Endothelial cell of umbilical vein (primary cell): ENCODE measurements at regions not wholly inside any gene's neighbourhood (a gene's known extent, or its start where the extent isn't known, plus 50 kb on each side); places are given as distances from the start of the nearest gene placed in this dataset.

Experiments
- BruUV-seq: library from RNA; stranded (reverse); fragments of 400-500 nt; replicated peaks from 2 replicates; lab custom pipeline; 2021; lab: Mats Ljungman, UMichigan
- CTCF ChIA-PET: fragments of 300-600, 350-600 bp; sonication (Branson Sonifier 250); formaldehyde crosslinking; loops from one replicate; lab custom pipeline; 2021; ENCODE audit warnings: antibody characterized with exemption, inconsistent platforms; lab: Charles Lee
- POLR2A ChIA-PET: fragments of 300-600, 350-600 bp; sonication (Branson Sonifier 250); formaldehyde crosslinking; loops from one replicate; lab custom pipeline; 2021; ENCODE audit warnings: antibody characterized with exemption, inconsistent platforms; lab: Charles Lee
- DNase-seq: peaks from one replicate; pipeline ENCODE4 v3.0.0-alpha.2; 2011; ENCODE audit warnings: low read depth, low spot score
- FAIRE-seq: peaks from 2 replicates; lab custom pipeline; 2011; peaks lifted over from hg19 to GRCh38; lab: Jason Lieb, UNC
- H2AFZ ChIP-seq: 2 replicates; pipeline ENCODE4 v1.6.0; 2012; ENCODE audit warnings: low read depth, low read length, control low read depth, inconsistent platforms
- H3K27ac ChIP-seq: 2 replicates; pipeline ENCODE4 v1.5.1; 2011; ENCODE audit warnings: low read depth, mild to moderate bottlenecking, control low read depth, low read length, moderate library complexity; ENCODE audit not compliant: insufficient read depth
- H3K27me3 ChIP-seq, 2 experiments: 2 replicates each; pipeline versions ENCODE4 v1.6.0 to v1.6.1; 2011; ENCODE audit warnings: low read length in 2 of 2, mixed read lengths in 1 of 2; ENCODE audit not compliant: control insufficient read depth in 2 of 2, insufficient read depth in 2 of 2
- H3K36me3 ChIP-seq, 2 experiments: 2 replicates in 1 of 2; 3 replicates in 1 of 2; pipeline ENCODE4 v1.5.1; 2011; ENCODE audit warnings: low read length in 2 of 2, mild to moderate bottlenecking in 1 of 2, moderate library complexity in 1 of 2; ENCODE audit not compliant: control insufficient read depth in 2 of 2, insufficient read depth in 2 of 2; ENCODE audit errors: extremely low read depth in 1 of 2
- H3K4me1 ChIP-seq: 3 replicates; pipeline ENCODE4 v1.5.1; 2011; ENCODE audit warnings: mild to moderate bottlenecking, low read length; ENCODE audit not compliant: control insufficient read depth, insufficient read depth; ENCODE audit errors: extremely low read depth
- H3K4me2 ChIP-seq: 2 replicates; pipeline ENCODE4 v1.6.1; 2011; ENCODE audit warnings: low read length, control low read depth, mixed read lengths; ENCODE audit not compliant: insufficient read depth
- H3K4me3 ChIP-seq, 3 experiments: fragments of 200-600 bp in 1 of 3; sonication (generic), shearing (Covaris generic) in 1 of 3; replicated peaks in 1 of 3; 2 replicates each; pipeline ENCODE4 v1.5.1; 2011 to 2016; ENCODE audit warnings: control low read depth in 3 of 3, low read length in 3 of 3, mild to moderate bottlenecking in 2 of 3, inconsistent platforms in 1 of 3, low read depth in 1 of 3, moderate library complexity in 1 of 3; ENCODE audit not compliant: insufficient read depth in 1 of 3
- H3K79me2 ChIP-seq: 2 replicates; pipeline ENCODE4 v1.6.0; 2012; ENCODE audit warnings: low read length, inconsistent platforms; ENCODE audit not compliant: control insufficient read depth, insufficient read depth
- H3K9ac ChIP-seq: replicated peaks from 2 replicates; pipeline ENCODE3; 2011; ENCODE audit warnings: low read length, control low read depth; ENCODE audit not compliant: insufficient read depth; ENCODE audit errors: extremely low read depth
- H3K9me1 ChIP-seq: replicated peaks from 3 replicates; pipeline ENCODE4 v1.6.0; 2011; ENCODE audit warnings: mild to moderate bottlenecking, low read length; ENCODE audit not compliant: control insufficient read depth, insufficient read depth; ENCODE audit errors: extremely low read depth
- H3K9me3 ChIP-seq: replicated peaks from 2 replicates; pipeline ENCODE4 v1.5.1; 2012; ENCODE audit warnings: low read length, inconsistent platforms; ENCODE audit not compliant: control insufficient read depth, insufficient read depth
- H4K20me1 ChIP-seq: replicated peaks from 2 replicates; pipeline ENCODE3; 2011; ENCODE audit warnings: mild to moderate bottlenecking, low read length; ENCODE audit not compliant: control insufficient read depth, insufficient read depth; ENCODE audit errors: extremely low read depth
- EZH2 ChIP-seq: IDR thresholded peaks from 2 replicates; pipeline ENCODE4 v1.6.1; 2012; ENCODE audit warnings: borderline replicate concordance, low read depth, mild to moderate bottlenecking, moderate library complexity, low read length, inconsistent platforms; ENCODE audit not compliant: severe bottlenecking
- FOS ChIP-seq: IDR thresholded peaks from 2 replicates; pipeline ENCODE4 v1.6.1; 2011; ENCODE audit warnings: mild to moderate bottlenecking, low read length, moderate library complexity, borderline replicate concordance; ENCODE audit not compliant: insufficient read depth
- GATA2 ChIP-seq: IDR thresholded peaks from 2 replicates; pipeline ENCODE4 v1.7.0; 2011; ENCODE audit warnings: low read depth, mild to moderate bottlenecking, moderate library complexity, mixed read lengths, low read length; ENCODE audit not compliant: insufficient read length, insufficient read depth
- JUN ChIP-seq: IDR thresholded peaks from 2 replicates; pipeline ENCODE4 v1.6.1; 2011; ENCODE audit warnings: borderline replicate concordance, low read depth; ENCODE audit not compliant: insufficient read length, insufficient read depth
- MYC ChIP-seq: IDR thresholded peaks from one replicate; pipeline ENCODE4 v1.6.1; 2011; ENCODE audit warnings: mild to moderate bottlenecking, low read depth, low read length
- POLR2A ChIP-seq: IDR thresholded peaks from 2 replicates; pipeline ENCODE4 v1.6.1; 2012; ENCODE audit warnings: low read depth, mild to moderate bottlenecking, control low read depth, low read length
- POLR2AphosphoS5 ChIP-seq: IDR thresholded peaks from 2 replicates; pipeline ENCODE4 v1.6.1; 2012; ENCODE audit warnings: low read depth, mild to moderate bottlenecking, control low read depth, low read length, moderate library complexity; ENCODE audit not compliant: insufficient read depth
- dilution Hi-C: fragments of 300-500 bp; cut with MboI; formaldehyde crosslinking; loops from one replicate; pipeline ENCODE4 v1.15.0; 2019; ENCODE audit warnings: low sequenced_read_pairs; ENCODE audit not compliant: extremely low pct_ligation_motif_present
- intact Hi-C: fragments of 100-400 bp; cut with micrococcal nuclease; formaldehyde crosslinking; loops from one replicate; pipeline ENCODE4 v1.10.0; 2022
- TF ChIP-seq, protein P1 (sequence below): IDR thresholded peaks from 2 replicates; pipeline ENCODE4 v1.6.1; 2011; ENCODE audit not compliant: insufficient read depth, insufficient read length
- TF ChIP-seq, protein P2 (sequence below), 2 donors: IDR thresholded peaks; 1 replicate in 1 of 2; 2 replicates in 1 of 2; pipeline ENCODE4 v1.5.1; 2011; ENCODE audit warnings: low read length in 2 of 2, mild to moderate bottlenecking in 2 of 2, moderate library complexity in 2 of 2, control low read depth in 1 of 2, inconsistent platforms in 1 of 2, low read depth in 1 of 2; ENCODE audit not compliant: insufficient read depth in 1 of 2; ENCODE audit errors: extremely low read depth in 1 of 2

DNA sequence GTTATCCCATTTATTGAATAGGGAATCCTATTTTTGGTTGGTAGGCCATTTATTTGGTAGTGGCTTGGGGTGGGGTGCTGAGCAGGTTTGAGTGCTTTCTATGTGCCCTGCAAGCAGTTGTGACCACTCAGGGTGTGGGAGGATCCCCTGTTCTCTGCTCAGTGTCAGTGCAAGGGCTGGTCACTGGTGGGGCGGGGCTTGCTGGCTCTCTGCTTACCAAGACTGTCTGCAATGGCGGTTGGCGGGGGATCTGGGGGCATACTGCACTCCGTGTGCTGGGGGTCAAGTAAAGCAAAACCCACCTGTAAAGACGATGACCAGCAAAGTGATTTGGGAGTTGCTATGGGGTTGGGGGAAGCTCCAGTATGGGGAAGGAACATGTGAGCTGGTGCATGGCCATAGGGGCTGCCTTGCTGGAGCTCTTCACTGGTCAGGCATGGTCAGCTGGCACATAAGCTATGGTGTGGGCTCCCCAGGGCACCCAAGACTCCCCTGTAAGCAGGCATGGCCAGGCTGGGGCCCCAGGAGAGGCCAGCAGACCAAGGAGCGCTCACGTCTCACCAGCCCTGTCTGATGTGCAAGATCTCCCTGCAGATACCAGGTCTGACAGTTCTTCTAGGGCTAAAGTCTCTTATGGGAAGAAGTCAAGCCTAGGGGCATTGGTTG lies 83.0 kb upstream of the GRXCR1 start:
- Histone ChIP-seq H3K27me3 (no peaks in the 10 kb centered on the region), H3K79me2 (no peaks in the 10 kb centered on the region), H3K9me1 (no peaks in the 10 kb centered on the region), H3K9me3 (no peaks in the 10 kb centered on the region), H3K4me2 (no peak overlapping the region), H3K9ac (no peak overlapping the region), H3K27ac (no peak overlapping the region), H3K4me1 (no peaks in the 10 kb centered on the region), H3K36me3 (no peaks in the 10 kb centered on the region), H3K4me3 (no peak overlapping the region), H4K20me1 (no peaks in the 10 kb centered on the region), H2AFZ (no peak overlapping the region)
- no TSS peak for BruUV-seq
- TF ChIP-seq FOS (no peak), EZH2 (no peak), MYC (no peak), POLR2A (no peak), POLR2AphosphoS5 (no peak), GATA2 (no peak), JUN (no peak)
- TF ChIP-seq, protein P1, sequence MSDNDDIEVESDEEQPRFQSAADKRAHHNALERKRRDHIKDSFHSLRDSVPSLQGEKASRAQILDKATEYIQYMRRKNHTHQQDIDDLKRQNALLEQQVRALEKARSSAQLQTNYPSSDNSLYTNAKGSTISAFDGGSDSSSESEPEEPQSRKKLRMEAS: no peak
- TF ChIP-seq, protein P2, sequence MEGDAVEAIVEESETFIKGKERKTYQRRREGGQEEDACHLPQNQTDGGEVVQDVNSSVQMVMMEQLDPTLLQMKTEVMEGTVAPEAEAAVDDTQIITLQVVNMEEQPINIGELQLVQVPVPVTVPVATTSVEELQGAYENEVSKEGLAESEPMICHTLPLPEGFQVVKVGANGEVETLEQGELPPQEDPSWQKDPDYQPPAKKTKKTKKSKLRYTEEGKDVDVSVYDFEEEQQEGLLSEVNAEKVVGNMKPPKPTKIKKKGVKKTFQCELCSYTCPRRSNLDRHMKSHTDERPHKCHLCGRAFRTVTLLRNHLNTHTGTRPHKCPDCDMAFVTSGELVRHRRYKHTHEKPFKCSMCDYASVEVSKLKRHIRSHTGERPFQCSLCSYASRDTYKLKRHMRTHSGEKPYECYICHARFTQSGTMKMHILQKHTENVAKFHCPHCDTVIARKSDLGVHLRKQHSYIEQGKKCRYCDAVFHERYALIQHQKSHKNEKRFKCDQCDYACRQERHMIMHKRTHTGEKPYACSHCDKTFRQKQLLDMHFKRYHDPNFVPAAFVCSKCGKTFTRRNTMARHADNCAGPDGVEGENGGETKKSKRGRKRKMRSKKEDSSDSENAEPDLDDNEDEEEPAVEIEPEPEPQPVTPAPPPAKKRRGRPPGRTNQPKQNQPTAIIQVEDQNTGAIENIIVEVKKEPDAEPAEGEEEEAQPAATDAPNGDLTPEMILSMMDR (IDR thresholded peaks at IDR 0.05; ENCODE audit: extremely low read depth in 1 of 2, insufficient read depth in 1 of 2, low read depth in 1 of 2, low read length in 2 of 2): no peak
- DNase-seq: no peak
- FAIRE-seq: no peak
- ChIA-PET POLR2A (no interaction called here), CTCF (no interaction called here)
- dilution Hi-C loops (no loop called here), intact Hi-C loops (no loop called here)
